HG03066 (cell line): ENCODE measurements at regions not wholly inside any gene's neighbourhood (a gene's known extent, or its start where the extent isn't known, plus 50 kb on each side); places are given as distances from the start of the nearest gene placed in this dataset.

ENCODE experiments used
- ATAC-seq: cut with Tn5 transposase; IDR thresholded peaks from one replicate; pipeline ENCODE4 v1.9.1; 2021; ENCODE audit warnings: low read depth; ENCODE audit not compliant: unreplicated experiment

DNA sequence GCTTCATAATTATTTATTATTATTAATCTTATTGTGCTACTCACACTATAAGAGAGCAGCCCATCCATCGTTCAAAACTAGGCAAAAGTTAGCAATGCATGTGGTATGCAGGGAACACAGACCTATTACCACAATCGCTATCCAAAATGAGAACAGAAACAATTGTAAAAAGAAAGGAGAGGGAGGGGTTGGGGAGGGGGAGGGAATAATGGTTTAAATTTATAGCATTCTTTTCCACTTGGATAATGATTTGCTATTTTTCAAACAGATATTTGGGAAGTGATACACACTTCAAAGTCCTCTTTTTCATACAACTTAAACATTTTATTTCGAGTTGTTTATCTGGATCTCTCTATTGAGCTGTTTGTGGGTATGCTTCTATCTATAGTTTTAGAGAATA is 248.6 kb upstream of the SOX5 start:
- ATAC-seq: no peak

DNA sequence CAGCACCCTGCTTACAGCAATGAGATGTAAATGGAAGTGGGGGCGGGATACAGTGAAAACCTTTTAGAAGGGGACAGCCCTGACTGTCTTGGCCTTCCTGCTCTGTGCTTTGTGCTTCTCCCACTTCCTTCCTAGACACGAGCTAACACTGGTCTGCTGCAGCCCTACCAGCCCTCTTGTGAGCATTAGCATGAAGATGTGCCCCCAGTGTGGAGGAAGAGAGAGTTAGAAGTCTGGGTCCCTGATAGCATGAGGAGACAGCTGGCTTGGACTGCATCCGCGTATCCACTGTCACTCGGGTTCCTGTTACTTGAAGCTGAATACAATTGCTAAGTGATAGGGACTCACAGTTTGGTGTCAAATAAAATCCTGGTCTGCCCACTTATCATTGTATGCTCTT is 248.1 kb upstream of the SOX5 start:
- ATAC-seq: no peak

DNA sequence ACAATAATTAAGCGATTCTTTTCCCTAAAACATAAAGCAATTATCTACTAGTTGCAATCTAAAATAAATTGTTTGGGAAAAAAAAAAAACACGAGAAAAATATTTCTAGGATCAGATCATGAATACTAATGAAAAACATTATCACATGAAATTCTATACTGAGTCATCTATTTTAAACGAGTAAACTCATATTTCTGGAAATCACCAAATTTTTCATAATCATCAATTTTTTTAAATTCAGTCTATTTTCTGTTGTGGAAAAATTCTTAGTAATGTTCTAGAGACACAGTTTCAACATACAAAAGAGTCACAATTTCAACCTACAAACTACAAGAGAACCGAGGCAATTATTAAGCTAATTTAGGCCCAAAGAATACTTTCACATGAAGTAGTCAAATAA is 245.6 kb upstream of the SOX5 start:
- ATAC-seq: no peak

DNA sequence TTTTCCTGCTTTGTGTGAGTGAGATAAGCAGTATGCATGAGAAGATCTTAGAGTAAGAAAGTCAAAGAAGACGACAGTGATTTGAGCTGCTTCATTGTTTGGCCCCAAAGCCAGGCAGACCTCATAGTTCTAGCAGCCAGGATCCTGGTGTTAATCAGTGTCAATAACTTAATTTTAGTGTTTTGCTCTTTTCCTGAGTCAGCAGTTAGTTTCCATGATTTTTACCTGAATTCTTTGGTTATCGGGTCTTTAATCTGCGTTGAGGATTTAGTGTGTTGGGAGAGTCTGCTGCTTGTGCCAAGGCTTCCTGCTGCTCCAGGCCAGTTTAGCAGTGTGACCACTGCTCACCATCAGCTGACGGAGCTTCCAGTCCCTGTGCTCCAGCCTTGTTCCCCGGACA is 241.6 kb upstream of the SOX5 start:
- ATAC-seq: no peak

DNA sequence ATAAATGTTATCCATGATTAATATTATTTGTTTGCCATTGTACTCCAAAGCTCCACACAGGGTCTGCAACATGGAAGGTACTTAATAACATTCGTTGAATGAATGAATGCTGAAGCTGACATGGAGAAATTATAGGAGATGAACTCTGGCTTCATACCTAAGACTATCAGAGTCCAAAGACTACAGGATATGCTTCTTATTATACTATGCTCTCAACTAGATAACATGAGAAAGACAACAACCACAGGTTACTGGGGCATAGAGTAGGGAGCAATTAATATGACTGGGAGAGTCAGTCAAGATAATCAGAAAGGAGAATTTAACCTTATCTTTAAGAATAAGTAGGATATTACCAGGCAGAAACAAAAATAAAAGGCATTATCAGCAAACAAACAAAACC is 236.3 kb upstream of the SOX5 start:
- no peak for ATAC-seq

DNA sequence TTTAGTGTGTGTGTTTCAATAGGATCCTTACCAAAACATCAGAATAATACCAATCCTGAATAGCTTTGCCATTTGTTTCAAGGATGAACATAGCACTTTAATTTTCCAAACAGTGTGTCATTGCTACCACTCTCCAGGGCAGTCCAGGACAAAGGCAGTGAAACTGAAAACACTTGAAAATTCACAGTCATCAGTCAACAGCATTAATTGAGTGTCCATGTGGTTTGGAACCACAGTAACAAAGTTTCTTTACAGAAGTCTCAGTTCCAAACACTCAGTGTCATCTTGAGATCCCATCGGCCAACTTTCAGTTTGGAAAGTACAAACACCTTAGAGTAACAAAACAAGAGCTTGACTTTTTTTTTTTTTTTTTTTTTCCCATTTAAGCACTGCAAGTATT is 228.4 kb upstream of the SOX5 start:
- ATAC-seq: peak; percentile 78

DNA sequence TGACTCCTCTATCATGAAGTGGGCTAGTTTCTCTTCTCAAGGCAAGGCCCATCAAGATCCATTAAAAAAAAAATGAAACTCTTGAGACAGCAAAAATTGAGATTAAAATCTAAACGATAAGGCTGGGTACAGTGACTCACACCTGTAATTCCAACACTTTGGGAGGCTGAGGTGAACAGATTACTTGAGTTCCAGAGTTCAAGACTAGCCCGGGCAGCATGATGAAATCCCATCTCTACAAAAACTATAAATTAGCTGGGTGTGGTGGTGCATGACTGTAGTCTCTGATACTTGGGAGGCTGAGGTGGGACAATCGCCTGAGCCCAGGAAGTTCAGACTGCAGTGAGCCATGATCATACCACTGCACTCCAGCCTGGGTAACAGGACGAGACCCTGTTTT is 226.5 kb upstream of the SOX5 start:
- no peak for ATAC-seq

DNA sequence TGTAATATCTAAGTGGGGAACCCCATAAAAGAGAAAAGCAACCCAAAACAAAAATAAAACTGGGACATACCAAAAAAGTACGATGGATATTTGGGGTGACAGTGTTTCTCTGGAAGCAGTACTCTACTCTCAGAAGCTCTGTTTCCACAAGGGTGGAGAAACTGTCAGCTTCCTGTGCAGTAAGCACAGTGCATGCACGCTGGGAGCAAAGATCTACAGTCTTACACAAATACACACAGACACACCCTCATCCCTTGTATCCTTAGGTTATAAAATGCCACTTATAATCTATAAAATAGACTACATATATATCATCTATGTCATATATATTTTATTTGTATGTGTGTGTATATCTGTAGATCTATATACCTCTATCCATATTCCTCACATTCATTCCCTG is 225.8 kb upstream of the SOX5 start:
- ATAC-seq: no peak

DNA sequence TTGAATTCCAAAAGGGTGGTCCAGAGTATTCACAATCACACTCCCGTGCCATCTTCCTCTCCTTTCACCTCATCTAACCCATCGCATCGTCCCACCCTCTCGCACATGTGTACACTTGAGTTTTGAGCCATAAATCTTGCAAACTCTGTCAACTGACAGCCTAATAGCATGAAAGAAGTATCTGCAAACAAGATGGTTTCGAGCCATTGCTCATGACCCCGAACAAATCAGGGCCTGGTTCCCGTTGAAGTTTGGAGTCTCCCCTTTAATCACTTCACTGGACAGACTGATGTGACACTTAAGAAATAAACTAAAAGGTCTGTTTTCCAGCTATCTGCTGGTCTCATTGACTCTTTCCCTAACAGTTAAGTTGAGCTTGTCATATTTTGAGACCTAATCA is 223.6 kb upstream of the SOX5 start:
- ATAC-seq: no peak

DNA sequence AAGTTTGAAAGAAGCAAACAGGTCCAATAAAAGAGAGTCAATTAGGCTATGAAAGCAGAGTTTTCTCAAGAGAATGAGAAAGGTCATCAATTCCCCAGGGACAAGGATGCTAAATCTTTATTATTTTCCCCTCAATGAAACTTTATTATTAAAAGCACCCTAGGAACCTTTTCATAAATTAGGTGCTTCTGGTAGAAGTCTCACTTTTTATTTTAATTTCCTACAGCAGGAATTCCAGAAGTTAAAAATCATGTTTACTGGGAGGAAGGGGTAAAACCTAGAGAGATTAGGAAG is 223.2 kb upstream of the SOX5 start:
- no peak for ATAC-seq

DNA sequence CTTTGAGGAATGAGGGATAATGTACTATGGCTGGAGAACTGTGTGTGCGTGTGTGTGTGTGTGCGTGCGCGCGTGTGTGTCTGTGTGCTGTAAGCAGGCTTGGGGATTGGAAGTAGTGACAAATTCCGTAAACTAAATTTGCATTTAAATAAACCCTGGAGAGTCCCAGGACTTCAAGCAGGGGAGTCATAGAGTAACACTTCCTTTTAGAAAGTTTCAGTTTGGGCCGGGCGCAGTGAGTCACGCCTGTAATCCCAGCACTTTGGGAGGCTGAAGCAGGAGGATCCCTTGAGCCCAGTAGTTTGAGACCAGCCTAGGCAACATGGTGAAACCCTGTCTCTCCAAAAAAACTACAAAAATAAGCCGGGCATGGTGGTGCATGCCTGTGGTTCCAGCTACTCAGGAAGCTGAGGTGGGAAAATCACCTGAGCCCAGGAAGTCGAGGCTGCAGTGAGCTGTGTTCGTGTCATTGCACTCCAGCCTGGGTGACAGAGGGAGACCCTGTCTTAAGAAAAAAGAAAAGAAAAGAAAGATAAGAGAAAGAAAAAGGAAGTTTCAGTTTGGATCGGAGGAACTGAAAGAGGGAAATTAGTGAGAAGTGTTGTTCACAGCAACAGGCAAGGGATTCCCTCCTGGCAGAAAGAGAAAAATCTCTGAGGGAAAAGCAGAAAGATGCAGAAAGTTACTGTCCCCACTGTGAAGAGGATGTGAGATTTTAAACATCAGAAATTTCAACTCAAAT is 222.7 kb upstream of the SOX5 start:
- peak; percentile 72 for ATAC-seq

DNA sequence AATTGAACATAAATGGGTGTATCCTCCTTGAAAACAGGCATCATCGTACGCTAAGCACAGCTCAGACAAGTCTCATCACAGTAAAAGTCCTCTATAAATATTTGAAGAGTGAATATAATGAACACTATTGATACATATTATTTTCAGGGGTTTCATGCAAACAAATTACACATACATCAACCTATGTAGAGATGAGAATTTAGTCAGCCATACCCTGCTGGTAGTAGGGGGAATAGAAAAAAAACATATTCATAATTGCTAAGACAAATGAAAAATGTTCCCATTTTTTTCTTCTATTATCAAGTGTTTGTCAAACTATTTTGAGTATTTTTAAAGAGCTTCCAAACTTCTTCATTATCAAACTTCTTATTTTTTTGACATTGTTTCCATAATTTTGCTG is 205.6 kb upstream of the SOX5 start:
- no peak for ATAC-seq

DNA sequence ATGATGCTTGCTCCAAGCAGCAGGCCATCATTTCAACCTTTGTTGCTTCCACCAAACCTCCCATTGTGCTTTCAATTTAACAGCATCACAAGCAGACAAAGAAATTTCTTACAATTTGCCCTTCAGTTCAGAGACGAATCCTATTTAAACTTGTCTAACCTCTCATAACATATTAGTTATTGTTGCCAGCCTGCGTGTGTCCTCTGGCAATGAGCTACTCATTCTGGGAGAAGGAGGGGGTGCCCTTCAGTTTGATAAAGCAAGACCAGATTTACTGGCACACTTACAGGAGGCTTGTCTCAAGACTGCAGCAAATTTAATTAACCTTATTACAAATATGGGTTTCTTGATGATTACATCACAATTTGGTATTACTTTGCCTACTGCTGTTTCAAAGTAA is 203.6 kb upstream of the SOX5 start:
- ATAC-seq: no peak

DNA sequence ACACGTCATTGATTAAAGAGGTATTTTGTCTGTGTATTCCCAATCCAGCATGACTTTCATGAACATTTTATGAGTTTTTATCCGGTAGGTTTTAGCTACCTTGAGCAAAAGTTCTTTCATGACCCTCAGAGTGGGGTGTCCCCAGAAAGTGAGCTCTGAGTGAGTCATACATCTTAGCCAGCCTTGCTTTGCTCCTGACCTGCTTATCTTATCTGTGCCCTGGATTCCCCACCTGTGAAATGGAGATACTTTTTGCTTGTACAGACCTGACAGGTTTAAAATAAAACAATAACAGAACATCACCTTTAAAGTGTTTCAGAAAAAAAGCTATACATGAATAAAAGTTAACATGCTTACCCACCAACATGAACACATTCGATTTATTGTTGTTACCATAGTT is 202.8 kb upstream of the SOX5 start:
- no peak for ATAC-seq

DNA sequence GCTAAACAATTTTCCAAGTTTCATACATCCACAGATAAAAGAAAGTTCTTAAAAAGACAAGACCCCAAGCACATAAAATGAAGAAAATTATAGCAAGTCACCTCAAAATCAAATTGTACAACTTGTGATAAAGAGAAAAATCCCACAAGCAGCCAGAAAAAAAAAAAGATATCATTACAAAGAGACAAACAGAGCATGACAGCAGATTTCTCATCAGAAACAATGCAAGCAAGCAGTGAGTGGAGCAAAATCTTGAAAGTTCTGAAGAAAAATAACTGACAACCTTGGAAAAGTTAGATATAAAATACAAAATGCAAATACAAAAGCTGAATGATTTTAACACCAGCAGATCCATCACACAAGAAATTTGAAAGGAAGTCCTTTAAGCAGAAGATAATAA is 194.5 kb upstream of the SOX5 start:
- ATAC-seq: no peak

DNA sequence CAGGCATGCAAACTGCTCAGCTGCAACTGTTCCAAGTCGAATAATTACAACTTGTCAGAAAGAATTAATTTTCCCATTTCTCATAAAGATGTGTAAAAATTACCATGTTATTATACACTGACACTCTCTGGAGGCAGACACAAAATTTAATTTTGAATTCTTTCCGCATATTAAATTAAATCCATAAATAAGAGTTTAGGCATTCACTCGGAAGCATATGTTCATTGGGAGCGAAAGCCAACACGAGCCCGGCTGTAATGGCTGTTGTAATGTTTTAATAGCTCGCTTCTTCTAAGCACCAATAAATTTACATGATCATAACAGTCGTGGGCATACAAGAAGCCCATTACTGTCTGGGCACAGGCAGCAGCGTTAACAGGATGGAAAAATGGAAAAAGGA is 189.6 kb upstream of the SOX5 start:
- no peak for ATAC-seq

DNA sequence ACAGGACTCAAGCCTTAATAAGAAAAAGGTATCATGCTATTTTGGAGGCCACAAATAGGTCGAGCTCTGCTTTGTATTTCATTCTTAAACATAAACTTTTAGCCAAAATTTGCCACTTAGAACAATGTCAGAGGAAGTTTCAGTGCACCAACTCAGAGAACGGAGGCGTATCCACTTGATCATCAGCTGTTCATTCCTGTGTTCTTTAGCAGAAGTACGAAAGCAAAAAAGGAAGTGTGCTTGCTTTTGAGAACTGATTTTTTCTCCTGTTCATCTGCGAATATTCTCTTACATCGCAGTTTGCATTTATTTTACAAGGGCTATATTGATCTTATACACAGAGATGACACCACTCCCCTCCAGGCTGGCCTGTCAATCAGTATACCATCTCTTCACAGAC is 188.6 kb upstream of the SOX5 start:
- no peak for ATAC-seq

DNA sequence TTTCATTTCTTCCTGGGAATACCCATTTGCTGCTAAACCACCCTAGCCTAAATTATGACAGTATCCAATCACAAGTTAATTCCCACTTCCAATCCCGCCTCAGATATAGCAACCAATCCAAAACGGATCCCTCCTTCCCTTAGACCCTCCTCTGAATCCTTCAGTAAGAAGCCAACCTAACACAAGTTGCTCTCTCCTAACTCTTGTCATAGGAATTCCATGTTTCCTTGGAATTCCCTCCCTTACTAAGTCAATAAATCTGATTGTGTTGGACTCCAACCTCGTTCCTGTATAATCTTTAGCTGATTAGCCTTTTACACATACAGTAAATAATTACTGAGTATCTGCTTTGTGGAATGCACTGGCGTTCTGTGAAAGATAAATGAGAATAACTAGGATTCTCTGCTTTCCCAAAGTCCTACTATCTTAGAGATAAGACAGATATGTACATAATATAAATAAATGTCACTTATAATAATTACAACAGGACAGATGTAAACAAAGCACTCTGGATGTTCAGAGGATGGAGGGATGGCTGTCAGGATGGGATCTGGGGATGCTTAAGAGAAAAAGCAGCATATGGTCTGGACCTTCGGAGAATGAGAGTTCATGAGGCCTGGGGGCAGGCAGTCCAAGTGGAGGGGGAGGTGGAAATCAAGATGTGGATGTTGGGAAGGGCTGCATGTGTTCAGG is 185.8 kb upstream of the SOX5 start:
- no peak for ATAC-seq

DNA sequence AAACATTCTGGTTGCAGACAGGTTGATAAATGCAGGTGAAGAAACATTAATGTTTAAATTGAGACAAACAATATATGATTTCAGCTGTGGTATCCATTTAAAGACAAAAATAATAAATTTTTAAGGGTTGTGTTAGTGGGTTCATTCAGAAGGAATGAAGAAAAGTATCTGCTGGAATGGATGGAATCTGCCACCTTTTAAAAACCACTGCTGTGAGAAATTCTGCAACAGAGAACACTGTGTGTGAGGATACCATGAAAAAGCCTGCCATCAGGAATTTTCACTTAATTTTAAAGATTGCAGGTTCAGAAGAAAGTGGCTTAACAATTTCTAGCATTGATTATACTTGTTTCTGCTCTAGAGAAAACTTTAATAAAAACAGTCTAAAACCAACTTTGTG is 184.6 kb upstream of the SOX5 start:
- no peak for ATAC-seq

DNA sequence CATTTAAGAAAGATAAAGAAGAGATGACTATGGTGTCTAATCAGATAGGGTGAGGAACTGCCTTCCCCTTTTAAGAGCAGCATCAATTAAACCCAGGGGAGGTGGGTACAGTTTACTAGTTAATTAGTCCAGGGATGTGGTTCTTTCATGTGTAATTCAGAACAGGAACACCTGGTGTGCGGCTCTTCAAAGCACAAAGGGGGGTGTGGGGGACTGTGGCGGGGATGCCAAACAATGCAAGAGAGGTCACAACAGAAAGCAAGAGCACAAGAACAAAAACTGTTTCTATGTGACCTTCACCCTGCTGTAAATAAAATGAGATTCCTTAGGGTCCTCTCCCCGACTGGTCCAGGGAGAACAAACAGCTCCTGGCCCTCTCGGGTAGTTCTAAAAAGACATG is 183.9 kb upstream of the SOX5 start:
- ATAC-seq: no peak

DNA sequence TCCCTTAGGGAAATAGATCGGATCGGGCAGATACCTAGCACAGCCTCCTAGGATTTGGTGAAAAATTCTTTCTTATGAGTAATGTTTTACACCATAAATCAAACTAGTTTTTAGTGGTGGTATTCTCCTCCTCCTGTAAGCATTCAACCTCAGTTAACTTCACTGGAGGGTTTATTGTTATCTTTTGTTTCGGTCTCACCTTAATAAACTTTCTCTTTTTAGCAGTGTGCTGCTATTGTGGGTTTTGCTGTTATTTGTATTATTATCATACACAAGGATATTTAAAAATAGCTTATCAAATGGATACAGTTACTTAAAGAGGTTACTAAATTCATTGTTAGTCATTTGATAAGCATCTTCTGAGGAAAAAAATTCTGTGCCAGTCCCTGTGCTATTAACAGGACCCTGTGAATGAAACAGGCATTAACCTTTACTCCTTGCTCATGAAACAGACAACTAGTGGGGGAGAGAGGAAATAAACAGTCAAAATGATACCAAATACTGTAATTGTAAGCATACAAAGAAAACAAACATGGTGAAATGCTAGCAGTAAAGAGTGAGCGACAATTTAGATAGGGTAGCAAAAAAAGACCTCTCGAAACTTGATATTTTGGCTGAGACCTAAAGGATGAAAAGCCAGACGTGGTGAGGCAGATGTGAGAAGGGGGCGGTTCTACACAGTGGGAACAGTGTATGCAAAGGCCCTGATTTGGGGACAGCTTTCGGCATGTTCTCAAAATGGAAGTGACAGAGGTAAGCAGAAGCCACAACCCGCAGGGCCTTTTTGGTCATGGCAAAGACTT is 178.7 kb upstream of the SOX5 start:
- ATAC-seq: peak; percentile 87

DNA sequence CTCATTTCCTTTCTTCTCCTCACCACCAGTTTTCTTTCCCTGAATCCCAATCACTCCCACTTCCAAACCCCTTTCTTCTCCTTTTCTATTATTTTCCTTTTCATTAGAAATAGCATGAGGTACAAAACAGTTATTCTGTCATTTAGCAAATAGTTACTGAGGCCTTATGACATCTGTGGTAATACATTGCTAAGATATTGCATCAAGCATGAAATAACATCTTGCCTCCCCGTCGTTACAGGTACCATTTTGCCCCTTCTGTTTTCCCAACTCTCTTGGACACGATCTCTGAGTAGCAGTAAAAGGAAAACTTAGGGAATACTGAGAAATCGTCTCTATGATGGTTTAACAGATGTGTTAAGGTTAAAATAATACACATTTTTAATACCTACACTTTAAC is 175.8 kb upstream of the SOX5 start:
- no peak for ATAC-seq
